Kidney (tissue), 13 donors: ENCODE measurements at regions not wholly inside any gene's neighbourhood (a gene's known extent, or its start where the extent isn't known, plus 50 kb on each side); places are given as distances from the start of the nearest gene placed in this dataset.

ENCODE experiments used
- DNase-seq, 5 donors: peaks; one replicate each; pipeline ENCODE4 v3.0.0-alpha.2; 2013 to 2020
- FAIRE-seq: peaks from 2 replicates; lab custom pipeline; 2012; peaks lifted over from hg19 to GRCh38; lab: Jason Lieb, UNC
- H3K27ac ChIP-seq, 2 donors: one replicate each; pipeline ENCODE4 v1.7.0; 2013; ENCODE audit warnings: low read depth in 2 of 2, low read length in 2 of 2, inconsistent platforms in 1 of 2
- H3K27me3 ChIP-seq: one replicate; pipeline ENCODE4 v1.7.1; 2013; ENCODE audit warnings: low read length, inconsistent platforms; ENCODE audit not compliant: control insufficient read depth, insufficient read depth
- H3K36me3 ChIP-seq, 3 donors: one replicate each; pipeline versions ENCODE4 v1.7.0 to v1.7.1; 2013; ENCODE audit warnings: low read length in 3 of 3, control low read depth in 1 of 3, inconsistent platforms in 1 of 3; ENCODE audit not compliant: insufficient read depth in 3 of 3, control insufficient read depth in 2 of 3
- H3K4me1 ChIP-seq, 3 donors: one replicate each; pipeline versions ENCODE4 v1.7.0 to v1.7.1; 2013; ENCODE audit warnings: low read length in 3 of 3, inconsistent platforms in 1 of 3, low read depth in 1 of 3; ENCODE audit not compliant: control insufficient read depth in 2 of 3, insufficient read depth in 2 of 3
- H3K4me3 ChIP-seq, 3 donors: one replicate each; pipeline versions ENCODE4 v1.7.0 to v1.8.1; 2013; ENCODE audit warnings: low read length in 3 of 3, control low read depth in 1 of 3, inconsistent platforms in 1 of 3
- H3K9ac ChIP-seq, 3 donors: one replicate each; pipeline versions ENCODE4 v1.7.0 to v1.7.1; 2013; ENCODE audit warnings: low read length in 3 of 3, control low read depth in 1 of 3, inconsistent platforms in 1 of 3
- H3K9me3 ChIP-seq, 3 donors: one replicate each; pipeline versions ENCODE4 v1.7.0 to v1.7.1; 2013; ENCODE audit warnings: low read length in 3 of 3, control low read depth in 1 of 3, inconsistent platforms in 1 of 3; ENCODE audit not compliant: control insufficient read depth in 2 of 3, insufficient read depth in 1 of 3
- intact Hi-C: fragments of 100-400 bp; cut with DNase I; formaldehyde crosslinking; loops from one replicate; pipeline ENCODE4 v1.11.1; 2022
- TF ChIP-seq, protein P1 (sequence below): IDR thresholded peaks from 3 replicates; pipeline ENCODE4 v1.5.1; 2012; ENCODE audit warnings: mild to moderate bottlenecking, moderate library complexity, borderline replicate concordance; ENCODE audit not compliant: insufficient read depth; ENCODE audit errors: extremely low read depth
- donor health status: control.
- donor health status: control.
- donor health status: control.
- donor health status: control.
- donor health status: control.
- donor health status: DM: yes; HTN: yes; CAD: no.
- donor health status: Normal renal cell carcinoma (clear cell type).

DNA sequence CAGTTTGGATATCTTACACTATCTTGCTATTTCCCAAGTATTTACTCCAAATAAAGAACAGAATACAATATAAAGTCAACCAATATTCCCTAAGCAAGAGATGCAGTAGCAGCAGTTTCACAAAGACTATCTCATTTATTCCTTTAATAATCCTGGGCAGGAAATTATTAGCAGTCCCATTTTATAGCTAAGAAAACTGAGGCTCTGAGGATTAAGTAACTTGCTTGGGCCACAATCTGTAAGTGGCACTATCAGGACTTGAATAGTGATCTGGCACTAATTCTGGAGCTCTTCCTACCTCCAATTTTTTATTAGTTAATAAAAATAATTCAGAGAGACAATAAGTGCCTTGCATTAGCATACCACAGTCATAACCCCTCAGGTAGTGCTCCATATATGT is 611.7 kb downstream of the MCTP2 start:
- peaks cover 0 to 10% (median 1%) of the 10 kb centered on the region in 3 donors for H3K9me3 ChIP-seq
- H3K27me3 ChIP-seq, result no peaks in the 10 kb centered on the region
- H3K4me1 ChIP-seq, result peaks cover 0 to 10% (median 0%) of the 10 kb centered on the region in 3 donors
- no peak overlapping the region for H3K9ac ChIP-seq
- DNase-seq (no peak), FAIRE-seq (no peak)
- H3K27ac ChIP-seq, result no peak overlapping the region
- TF ChIP-seq, protein P1, sequence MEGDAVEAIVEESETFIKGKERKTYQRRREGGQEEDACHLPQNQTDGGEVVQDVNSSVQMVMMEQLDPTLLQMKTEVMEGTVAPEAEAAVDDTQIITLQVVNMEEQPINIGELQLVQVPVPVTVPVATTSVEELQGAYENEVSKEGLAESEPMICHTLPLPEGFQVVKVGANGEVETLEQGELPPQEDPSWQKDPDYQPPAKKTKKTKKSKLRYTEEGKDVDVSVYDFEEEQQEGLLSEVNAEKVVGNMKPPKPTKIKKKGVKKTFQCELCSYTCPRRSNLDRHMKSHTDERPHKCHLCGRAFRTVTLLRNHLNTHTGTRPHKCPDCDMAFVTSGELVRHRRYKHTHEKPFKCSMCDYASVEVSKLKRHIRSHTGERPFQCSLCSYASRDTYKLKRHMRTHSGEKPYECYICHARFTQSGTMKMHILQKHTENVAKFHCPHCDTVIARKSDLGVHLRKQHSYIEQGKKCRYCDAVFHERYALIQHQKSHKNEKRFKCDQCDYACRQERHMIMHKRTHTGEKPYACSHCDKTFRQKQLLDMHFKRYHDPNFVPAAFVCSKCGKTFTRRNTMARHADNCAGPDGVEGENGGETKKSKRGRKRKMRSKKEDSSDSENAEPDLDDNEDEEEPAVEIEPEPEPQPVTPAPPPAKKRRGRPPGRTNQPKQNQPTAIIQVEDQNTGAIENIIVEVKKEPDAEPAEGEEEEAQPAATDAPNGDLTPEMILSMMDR, result no peak
- H3K36me3 ChIP-seq, result no peaks in the 10 kb centered on the region
- intact Hi-C loops, result no loop called here
- no peak overlapping the region for H3K4me3 ChIP-seq

- Histone ChIP-seq H3K4me1 (peaks cover 0 to 10% (median 0%) of the 10 kb centered on the region in 3 donors), H3K36me3 (no peaks in the 10 kb centered on the region), H3K27me3 (no peaks in the 10 kb centered on the region), H3K9ac (no peak overlapping the region), H3K27ac (no peak overlapping the region), H3K4me3 (peak overlapping the region in 1 of 3 donors; percentile 39), H3K9me3 (peaks cover 0 to 10% (median 1%) of the 10 kb centered on the region in 3 donors)
- intact Hi-C loops, result no loop called here
- TF ChIP-seq, protein P1, result no peak
- DNase-seq (peak in 1 of 5 donors; percentile 14), FAIRE-seq (no peak)
These were observed 612.8 kb downstream of the MCTP2 start for GRCh38 chr15:94844198-94844537.

GRCh38 chr15:94844538-94845389 is 613.4 kb downstream of the MCTP2 start:
- no peaks in the 10 kb centered on the region for H3K27me3 ChIP-seq
- DNase-seq (peak; percentile 83 to 94 (median 90)), FAIRE-seq (no peak)
- H3K9ac ChIP-seq, result no peak overlapping the region
- peaks cover 0 to 10% (median 0%) of the 10 kb centered on the region in 3 donors for H3K4me1 ChIP-seq
- TF ChIP-seq, protein P1, result no peak
- H3K27ac ChIP-seq, result peak overlapping the region; percentile 24 to 57
- no peaks in the 10 kb centered on the region for H3K36me3 ChIP-seq
- H3K4me3 ChIP-seq, result peak overlapping the region in 2 of 3 donors; percentile 30 to 39
- intact Hi-C loops, result no loop called here
- H3K9me3 ChIP-seq, result peaks cover 1 to 10% (median 2%) of the 10 kb centered on the region in 3 donors
